GM12878 (cell line): ENCODE measurements at regions not wholly inside any gene's neighbourhood (a gene's known extent, or its start where the extent isn't known, plus 50 kb on each side); places are given as distances from the start of the nearest gene placed in this dataset.

Experiments used
- ATAC-seq: fragments of 200-7000 bp; cut with Tn5 transposase; 3 replicates; pipeline ENCODE4 v1.9.1; 2020; ENCODE audit warnings: mild to moderate bottlenecking, moderate library complexity
- BruUV-seq: library from RNA; stranded (reverse); fragments of 400-500 nt; replicated peaks from 2 replicates; lab custom pipeline; 2021; lab: Mats Ljungman, UMichigan
- CTCF ChIA-PET: fragments of 300-600 bp; sonication (Branson Sonifier 250); formaldehyde crosslinking; extraction: SDS; loops from one replicate; lab custom pipeline; 2021; ENCODE audit warnings: inconsistent platforms; lab: Yijun Ruan, JAX
- POLR2A ChIA-PET: fragments of 350-600 bp; formaldehyde crosslinking; extraction: SDS; loops from one replicate; lab custom pipeline; 2021; ENCODE audit warnings: inconsistent platforms; lab: Charles Lee
- RAD21 ChIA-PET: fragments of 300-600 bp; sonication (Branson Sonifier 250); formaldehyde crosslinking; loops from one replicate; lab custom pipeline; 2023; ENCODE audit warnings: antibody characterized with exemption; ENCODE audit not compliant: unreplicated experiment; lab: Charles Lee
- SMC1A ChIA-PET: fragments of 300-600 bp; sonication (Branson Sonifier 250); formaldehyde crosslinking; loops from one replicate; lab custom pipeline; 2023; ENCODE audit not compliant: unreplicated experiment, uncharacterized antibody; lab: Charles Lee
- DNase-seq: peaks from one replicate; pipeline ENCODE4 v3.0.0-alpha.2; 2011; ENCODE audit warnings: low read depth, low spot score
- FAIRE-seq: peaks from 3 replicates; lab custom pipeline; 2011; peaks lifted over from hg19 to GRCh38; lab: Jason Lieb, UNC
- H2AFZ ChIP-seq: 2 replicates; pipeline ENCODE4 v1.6.0; 2011; ENCODE audit warnings: low read depth, low read length, control low read depth; ENCODE audit not compliant: control insufficient read depth
- H3K27ac ChIP-seq: 2 replicates; pipeline ENCODE4 v1.5.1; 2011; ENCODE audit warnings: control low read depth; ENCODE audit not compliant: control insufficient read depth, insufficient read depth
- H3K27me3 ChIP-seq, 2 experiments: replicated peaks in 1 of 2; 2 replicates each; pipeline versions ENCODE4 v1.6.0 to v1.6.1; 2011; ENCODE audit warnings: low read length in 1 of 2; ENCODE audit not compliant: control insufficient read depth in 2 of 2, insufficient read depth in 2 of 2
- H3K36me3 ChIP-seq, 2 experiments: 2 replicates each; pipeline ENCODE4 v1.5.1; 2011; ENCODE audit warnings: low read length in 1 of 2; ENCODE audit not compliant: control insufficient read depth in 2 of 2, insufficient read depth in 2 of 2
- H3K4me1 ChIP-seq: 2 replicates; pipeline ENCODE4 v1.6.1; 2011; ENCODE audit warnings: mild to moderate bottlenecking, low read length, moderate library complexity, mixed read lengths; ENCODE audit not compliant: control insufficient read depth, insufficient read depth
- H3K4me2 ChIP-seq: 2 replicates; pipeline ENCODE4 v1.6.0; 2011; ENCODE audit warnings: control low read depth; ENCODE audit not compliant: control insufficient read depth, insufficient read depth
- H3K4me3 ChIP-seq: fragments of 200-600 bp; sonication (generic); 2 replicates; pipeline ENCODE4 v1.5.1; 2016
- H3K79me2 ChIP-seq: 2 replicates; pipeline ENCODE4 v1.6.0; 2011; ENCODE audit warnings: low read length; ENCODE audit not compliant: control insufficient read depth, insufficient read depth
- H3K9ac ChIP-seq: 2 replicates; pipeline ENCODE4 v1.8.0; 2011; ENCODE audit warnings: low read length, control low read depth, mixed read lengths; ENCODE audit not compliant: control insufficient read depth, insufficient read depth
- H3K9me3 ChIP-seq: replicated peaks from 3 replicates; pipeline ENCODE4 v1.5.1; 2011; ENCODE audit warnings: mild to moderate bottlenecking, low read length; ENCODE audit not compliant: control insufficient read depth, insufficient read depth
- H4K20me1 ChIP-seq: 2 replicates; pipeline ENCODE4 v1.6.0; 2011; ENCODE audit not compliant: control insufficient read depth, insufficient read depth
- ASH2L ChIP-seq: fragments of 300-600, 200-600 bp; sonication (generic); IDR thresholded peaks from 2 replicates; pipeline ENCODE4 v1.6.1; 2017; ENCODE audit warnings: low read depth, mild to moderate bottlenecking, borderline replicate concordance
- CEBPB ChIP-seq, 2 experiments: fragments of 150-350 bp in 1 of 2; IDR thresholded peaks; 2 replicates each; pipeline ENCODE4 v1.6.1; 2012 to 2014; ENCODE audit warnings: low read depth in 2 of 2, low read length in 2 of 2, borderline replicate concordance in 1 of 2, inconsistent platforms in 1 of 2
- HDAC6 ChIP-seq: fragments of 200-600 bp; sonication (generic); IDR thresholded peaks from one replicate; pipeline ENCODE4 v1.8.0; 2017; ENCODE audit warnings: antibody characterized with exemption; ENCODE audit not compliant: unreplicated experiment
- KDM1A ChIP-seq: fragments of 200-600 bp; sonication (generic); IDR thresholded peaks from 2 replicates; pipeline ENCODE4 v1.6.1; 2016; ENCODE audit warnings: borderline replicate concordance
- SPI1 ChIP-seq: IDR thresholded peaks from 2 replicates; pipeline ENCODE4 v1.6.1; 2011; ENCODE audit warnings: low read depth, mild to moderate bottlenecking, low read length, moderate library complexity, borderline replicate concordance; ENCODE audit not compliant: insufficient read depth
- SREBF1 ChIP-seq: IDR thresholded peaks from 2 replicates; pipeline ENCODE4 v1.6.1; 2012; ENCODE audit warnings: mild to moderate bottlenecking, low read length
- STAT3 ChIP-seq: IDR thresholded peaks from 2 replicates; pipeline ENCODE4 v1.6.1; 2011; ENCODE audit warnings: low read depth, low read length, improper control_type of control experiment
- SUZ12 ChIP-seq: fragments of 200-600 bp; sonication (generic); IDR thresholded peaks from one replicate; pipeline ENCODE4 v1.6.1; 2018; ENCODE audit warnings: antibody characterized with exemption, mild to moderate bottlenecking; ENCODE audit not compliant: unreplicated experiment
- ZSCAN29 ChIP-seq: fragments of 450-650 bp; IDR thresholded peaks from 2 replicates; pipeline ENCODE4 v1.6.1; 2017; ENCODE audit warnings: mild to moderate bottlenecking, moderate library complexity
- WGBS: methylation state at CpG from one replicate; pipeline ENCODE4 v1.1.6; 2016; ENCODE audit warnings: low lambda C conversion rate; ENCODE audit not compliant: insufficient replicate concordance, insufficient coverage; ENCODE audit errors: missing lambda C conversion rate; 5-methylcytosine and 5-hydroxymethylcytosine counted together
- in situ Hi-C: fragments of 300-500 bp; cut with MboI; formaldehyde crosslinking; loops from 9 replicates; pipeline ENCODE4 v1.14.3; 2018; ENCODE audit warnings: mixed read lengths
- intact Hi-C: fragments of 100-400 bp; cut with micrococcal nuclease; formaldehyde crosslinking; loops from one replicate; pipeline ENCODE4 v1.14.2; 2022; ENCODE audit not compliant: unreplicated experiment
- TF ChIP-seq, protein P1 (sequence below): IDR thresholded peaks from 2 replicates; pipeline ENCODE4 v1.6.1; 2011; ENCODE audit warnings: borderline replicate concordance, low read depth, mild to moderate bottlenecking, moderate library complexity, mixed read lengths, low read length; ENCODE audit not compliant: insufficient read depth; ENCODE audit errors: extremely low read length
- TF ChIP-seq, protein P2 (sequence below): fragments of 150-350 bp; IDR thresholded peaks from 2 replicates; pipeline ENCODE4 v1.6.1; 2014; ENCODE audit warnings: mild to moderate bottlenecking, low read depth, low read length

DNA sequence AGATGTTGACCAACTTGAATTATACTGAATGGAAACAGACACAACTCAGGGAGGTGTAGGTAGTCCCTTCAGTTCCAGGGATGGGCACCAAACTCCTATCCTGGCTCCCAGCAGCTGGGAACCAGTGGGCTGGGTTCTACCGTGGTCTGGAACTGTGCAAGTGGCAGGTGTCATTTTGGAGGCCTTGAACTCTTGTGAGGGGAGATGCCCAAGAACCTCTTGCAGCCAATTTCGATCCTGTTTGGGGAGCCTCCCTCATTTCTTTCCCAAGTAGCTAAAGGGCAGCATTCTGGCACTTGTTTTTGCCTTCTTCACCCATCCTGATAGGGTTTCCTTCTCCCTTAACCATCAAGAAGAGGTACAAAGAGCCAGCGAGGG is 200.2 kb downstream of the ANKRD30B start:
- DNase-seq (no peak), FAIRE-seq (no peak), ATAC-seq (no peak)
- ChIA-PET RAD21 (no interaction called here), SMC1A (no interaction called here), CTCF (no interaction called here), POLR2A (no interaction called here)
- no peak overlapping the region for H2AFZ ChIP-seq
- no peak overlapping the region for H3K4me2 ChIP-seq
- intact Hi-C loops = no loop called here
- H3K27me3 ChIP-seq = no peaks in the 10 kb centered on the region
- in situ Hi-C loops = no loop called here
- H3K9me3 ChIP-seq = no peaks in the 10 kb centered on the region; the same call in 2 of the 3 replicates
- H3K9ac ChIP-seq = no peak overlapping the region
- no peak overlapping the region for H3K4me3 ChIP-seq
- H3K79me2 ChIP-seq = no peaks in the 10 kb centered on the region
- H3K36me3 ChIP-seq = no peaks in the 10 kb centered on the region
- H3K27ac ChIP-seq = no peak overlapping the region
- H3K4me1 ChIP-seq = no peaks in the 10 kb centered on the region
- TF ChIP-seq KDM1A = no peak
- TF ChIP-seq CEBPB (IDR thresholded peaks at IDR 0.05; ENCODE audit: borderline replicate concordance in 1 of 2, low read depth in 2 of 2, low read length in 2 of 2) = no peak
- TF ChIP-seq, protein P1, sequence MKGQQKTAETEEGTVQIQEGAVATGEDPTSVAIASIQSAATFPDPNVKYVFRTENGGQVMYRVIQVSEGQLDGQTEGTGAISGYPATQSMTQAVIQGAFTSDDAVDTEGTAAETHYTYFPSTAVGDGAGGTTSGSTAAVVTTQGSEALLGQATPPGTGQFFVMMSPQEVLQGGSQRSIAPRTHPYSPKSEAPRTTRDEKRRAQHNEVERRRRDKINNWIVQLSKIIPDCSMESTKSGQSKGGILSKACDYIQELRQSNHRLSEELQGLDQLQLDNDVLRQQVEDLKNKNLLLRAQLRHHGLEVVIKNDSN = no peak
- TF ChIP-seq STAT3 = no peak
- TF ChIP-seq ZSCAN29 = no peak
- no peak for TF ChIP-seq HDAC6
- TF ChIP-seq SUZ12 = no peak
- TF ChIP-seq SPI1 = no peak
- TF ChIP-seq ASH2L = no peak
- no peak for TF ChIP-seq SREBF1
- TF ChIP-seq, protein P2, sequence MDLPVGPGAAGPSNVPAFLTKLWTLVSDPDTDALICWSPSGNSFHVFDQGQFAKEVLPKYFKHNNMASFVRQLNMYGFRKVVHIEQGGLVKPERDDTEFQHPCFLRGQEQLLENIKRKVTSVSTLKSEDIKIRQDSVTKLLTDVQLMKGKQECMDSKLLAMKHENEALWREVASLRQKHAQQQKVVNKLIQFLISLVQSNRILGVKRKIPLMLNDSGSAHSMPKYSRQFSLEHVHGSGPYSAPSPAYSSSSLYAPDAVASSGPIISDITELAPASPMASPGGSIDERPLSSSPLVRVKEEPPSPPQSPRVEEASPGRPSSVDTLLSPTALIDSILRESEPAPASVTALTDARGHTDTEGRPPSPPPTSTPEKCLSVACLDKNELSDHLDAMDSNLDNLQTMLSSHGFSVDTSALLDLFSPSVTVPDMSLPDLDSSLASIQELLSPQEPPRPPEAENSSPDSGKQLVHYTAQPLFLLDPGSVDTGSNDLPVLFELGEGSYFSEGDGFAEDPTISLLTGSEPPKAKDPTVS = no peak
- no peaks in the 10 kb centered on the region for H4K20me1 ChIP-seq
- no TSS peak for BruUV-seq
- WGBS = 0% methylated on average over 3 of the region's 3 CpGs
